A549 (cell line): ENCODE measurements at regions not wholly inside any gene's neighbourhood (a gene's known extent, or its start where the extent isn't known, plus 50 kb on each side); places are given as distances from the start of the nearest gene placed in this dataset.

Source experiments
- ATAC-seq, 2 experiments: fragments of 200-7000 bp in 1 of 2; fragments of >200 bp in 1 of 2; cut with Nextera tagmentation in 1 of 2; cut with Tn5 transposase in 1 of 2; 3 replicates each; pipeline versions ENCODE4 v1.8.0 to v1.9.1; 2018 to 2020; ENCODE audit warnings: mild to moderate bottlenecking in 1 of 2, moderate library complexity in 1 of 2
- CTCF ChIA-PET: fragments of 300-600 bp; sonication (Branson Sonifier 250); formaldehyde crosslinking; extraction: SDS; loops from one replicate; lab custom pipeline; 2021; ENCODE audit warnings: antibody characterized with exemption, inconsistent platforms; lab: Yijun Ruan, JAX
- POLR2A ChIA-PET: fragments of 350-600 bp; formaldehyde crosslinking; extraction: SDS; loops from one replicate; lab custom pipeline; 2021; ENCODE audit warnings: antibody characterized with exemption, inconsistent platforms; lab: Yijun Ruan, JAX
- DNase-seq, 2 experiments: peaks; one replicate each; pipeline versions ENCODE4 v3.0.0 to v3.0.0-alpha.2; 2011 to 2016; ENCODE audit warnings: low read depth in 1 of 2, low spot score in 1 of 2
- FAIRE-seq: peaks from 2 replicates; lab custom pipeline; 2011; peaks lifted over from hg19 to GRCh38; lab: Jason Lieb, UNC
- H3K27ac ChIP-seq, 2 experiments: fragments of >200 bp; sonication (Bioruptor Twin); formaldehyde crosslinking; 3 replicates each; pipeline ENCODE4 v1.5.1; 2016 to 2017
- H3K4me1 ChIP-seq: fragments of >200 bp; sonication (Bioruptor Twin); formaldehyde crosslinking; 3 replicates; pipeline ENCODE4 v1.6.1; 2016
- H3K4me2 ChIP-seq: fragments of >200 bp; sonication (Bioruptor Twin); formaldehyde crosslinking; 3 replicates; pipeline ENCODE4 v1.6.1; 2016
- H3K4me3 ChIP-seq: fragments of >200 bp; sonication (Bioruptor Twin); formaldehyde crosslinking; 3 replicates; pipeline ENCODE4 v1.5.1; 2016
- H3K9me3 ChIP-seq: fragments of >200 bp; sonication (Bioruptor Twin); formaldehyde crosslinking; 3 replicates; pipeline ENCODE4 v1.6.1; 2016
- ATOH8 ChIP-seq: fragments of 250-450 bp; sonication (Bioruptor Pico); IDR thresholded peaks from 2 replicates; pipeline ENCODE4 v1.5.0; 2020; ENCODE audit warnings: low read depth, mild to moderate bottlenecking, moderate library complexity
- BHLHE40 ChIP-seq: IDR thresholded peaks from 2 replicates; pipeline ENCODE4 v1.6.1; 2012; ENCODE audit warnings: low read depth, low read length, inconsistent platforms
- CHD4 ChIP-seq: fragments of 200-600 bp; sonication (generic); IDR thresholded peaks from 2 replicates; pipeline ENCODE4 v1.6.1; 2016; ENCODE audit warnings: antibody characterized with exemption, mild to moderate bottlenecking, borderline replicate concordance
- ELK1 ChIP-seq: fragments of 150-350 bp; IDR thresholded peaks from 2 replicates; pipeline ENCODE4 v1.6.1; 2014; ENCODE audit warnings: low read depth, mild to moderate bottlenecking, low read length
- EP300 ChIP-seq, 2 experiments: fragments of >200 bp; sonication (Bioruptor Twin); formaldehyde crosslinking; IDR thresholded peaks; 2 replicates in 1 of 2; 3 replicates in 1 of 2; pipeline ENCODE4 v1.6.1; 2016 to 2017
- GATA3 ChIP-seq: IDR thresholded peaks from 2 replicates; pipeline ENCODE4 v1.6.1; 2012; ENCODE audit warnings: borderline replicate concordance
- HMGXB4 ChIP-seq: fragments of 250-450 bp; sonication (Bioruptor Pico); IDR thresholded peaks from 2 replicates; pipeline ENCODE4 v1.5.0; 2021; ENCODE audit warnings: mild to moderate bottlenecking, moderate library complexity, borderline replicate concordance
- KDM1A ChIP-seq: fragments of 200-600 bp; sonication (generic); IDR thresholded peaks from 2 replicates; pipeline ENCODE4 v1.6.1; 2016; ENCODE audit warnings: low read depth, mild to moderate bottlenecking
- MAFK ChIP-seq: fragments of 450-650 bp; IDR thresholded peaks from 2 replicates; pipeline ENCODE4 v1.6.1; 2014; ENCODE audit not compliant: partially characterized antibody
- MAZ ChIP-seq: fragments of 150-350 bp; IDR thresholded peaks from 2 replicates; pipeline ENCODE4 v1.6.1; 2014; ENCODE audit warnings: antibody characterized with exemption, low read depth, low read length, borderline replicate concordance
- MYC ChIP-seq: IDR thresholded peaks from 2 replicates; pipeline ENCODE4 v1.6.1; 2012; ENCODE audit warnings: mild to moderate bottlenecking, inconsistent platforms, low read length, improper control_type of control experiment, borderline replicate concordance
- NR3C1 ChIP-seq: fragments of >200 bp; sonication (Bioruptor Twin); formaldehyde crosslinking; IDR thresholded peaks from 3 replicates; pipeline ENCODE4 v1.6.1; 2017
- POLR2A ChIP-seq: IDR thresholded peaks from 2 replicates; pipeline ENCODE4 v1.6.1; 2012; ENCODE audit warnings: mild to moderate bottlenecking, low read length
- POLR2AphosphoS2 ChIP-seq: conservative IDR thresholded peaks from 2 replicates; pipeline ENCODE4 v1.6.1; 2012; ENCODE audit warnings: low read length, improper control_type of control experiment, inconsistent platforms
- REST ChIP-seq: fragments of 200-600 bp; sonication (generic); IDR thresholded peaks from 2 replicates; pipeline ENCODE4 v1.6.1; 2016; ENCODE audit warnings: antibody characterized with exemption, mild to moderate bottlenecking, moderate library complexity
- RNF2 ChIP-seq: fragments of 200-600 bp; sonication (generic); IDR thresholded peaks from 2 replicates; pipeline ENCODE4 v1.6.1; 2016; ENCODE audit warnings: low read depth, mild to moderate bottlenecking, antibody characterized with exemption, moderate library complexity, borderline replicate concordance
- USF2 ChIP-seq: fragments of 450-650 bp; IDR thresholded peaks from 2 replicates; pipeline ENCODE4 v1.6.1; 2014; ENCODE audit warnings: antibody characterized with exemption
- ZFP36 ChIP-seq: fragments of 450-650 bp; IDR thresholded peaks from 2 replicates; pipeline ENCODE4 v1.6.1; 2014; ENCODE audit warnings: borderline replicate concordance; ENCODE audit not compliant: partially characterized antibody
- ZNF302 ChIP-seq: fragments of 250-450 bp; sonication (Bioruptor Pico); IDR thresholded peaks from 2 replicates; pipeline ENCODE4 v1.9.0; 2021; ENCODE audit warnings: inconsistent platforms, mild to moderate bottlenecking, moderate library complexity
- WGBS: methylation state at CpG from one replicate; pipeline ENCODE4 v1.1.6; 2017; ENCODE audit errors: missing lambda C conversion rate; 5-methylcytosine and 5-hydroxymethylcytosine counted together

- no peak overlapping the region for H3K4me3 ChIP-seq
- no peak for DNase-seq
- TF ChIP-seq ATOH8 (CRISPR knock-in tag) (no peak), GATA3 (no peak), KDM1A (no peak), RNF2 (no peak), ELK1 (no peak), MAZ (no peak)
- TF ChIP-seq, all 56 proteins: peak for 0
- POLR2A ChIA-PET: no interaction called here
- no peak overlapping the region for H3K4me2 ChIP-seq
- FAIRE-seq (no peak), ATAC-seq (no peak)
- 9% methylated on average over 5 of the region's 5 CpGs for WGBS
- no peaks in the 10 kb centered on the region for H3K9me3 ChIP-seq
- CTCF ChIA-PET: no interaction called here
- H3K27ac ChIP-seq: no peak overlapping the region
- no peaks in the 10 kb centered on the region for H3K4me1 ChIP-seq
These were observed 77.0 kb downstream of the CCDC71L start for GRCh38 chr7:106583706-106584690.

GRCh38 chr7:106583100-106583499 is 77.9 kb downstream of the CCDC71L start:
- no peak overlapping the region for H3K4me3 ChIP-seq
- ATAC-seq: no peak
- TF ChIP-seq POLR2A (no peak), POLR2AphosphoS2 (no peak), BHLHE40 (no peak), USF2 (no peak), MAZ (no peak), MYC (no peak), HMGXB4 (CRISPR knock-in tag) (no peak), ZFP36 (no peak), ZNF302 (no peak), MAFK (no peak), CHD4 (no peak), NR3C1 (no peak), REST (no peak), RNF2 (no peak), EP300 (IDR thresholded peaks at IDR 0.05) (no peak)
- TF ChIP-seq, all 56 proteins: peak for 0
- Histone ChIP-seq H3K9me3 (no peaks in the 10 kb centered on the region), H3K27ac (no peak overlapping the region), H3K4me1 (no peaks in the 10 kb centered on the region), H3K4me2 (no peak overlapping the region)
- FAIRE-seq (no peak), DNase-seq (no peak)
- WGBS: 79% methylated on average over 2 of the region's 2 CpGs
- CTCF ChIA-PET: no interaction called here
- POLR2A ChIA-PET: no interaction called here
